GM12878 (cell line): ENCODE measurements at regions not wholly inside any gene's neighbourhood (a gene's known extent, or its start where the extent isn't known, plus 50 kb on each side); places are given as distances from the start of the nearest gene placed in this dataset.

Experiments used
- ATAC-seq: fragments of 200-7000 bp; cut with Tn5 transposase; 3 replicates; pipeline ENCODE4 v1.9.1; 2020; ENCODE audit warnings: mild to moderate bottlenecking, moderate library complexity
- BruUV-seq: library from RNA; stranded (reverse); fragments of 400-500 nt; replicated peaks from 2 replicates; lab custom pipeline; 2021; lab: Mats Ljungman, UMichigan
- CTCF ChIA-PET: fragments of 300-600 bp; sonication (Branson Sonifier 250); formaldehyde crosslinking; extraction: SDS; loops from one replicate; lab custom pipeline; 2021; ENCODE audit warnings: inconsistent platforms; lab: Yijun Ruan, JAX
- POLR2A ChIA-PET: fragments of 350-600 bp; formaldehyde crosslinking; extraction: SDS; loops from one replicate; lab custom pipeline; 2021; ENCODE audit warnings: inconsistent platforms; lab: Charles Lee
- RAD21 ChIA-PET: fragments of 300-600 bp; sonication (Branson Sonifier 250); formaldehyde crosslinking; loops from one replicate; lab custom pipeline; 2023; ENCODE audit warnings: antibody characterized with exemption; ENCODE audit not compliant: unreplicated experiment; lab: Charles Lee
- SMC1A ChIA-PET: fragments of 300-600 bp; sonication (Branson Sonifier 250); formaldehyde crosslinking; loops from one replicate; lab custom pipeline; 2023; ENCODE audit not compliant: unreplicated experiment, uncharacterized antibody; lab: Charles Lee
- DNase-seq: peaks from one replicate; pipeline ENCODE4 v3.0.0-alpha.2; 2011; ENCODE audit warnings: low read depth, low spot score
- FAIRE-seq: peaks from 3 replicates; lab custom pipeline; 2011; peaks lifted over from hg19 to GRCh38; lab: Jason Lieb, UNC
- H2AFZ ChIP-seq: 2 replicates; pipeline ENCODE4 v1.6.0; 2011; ENCODE audit warnings: low read depth, low read length, control low read depth; ENCODE audit not compliant: control insufficient read depth
- H3K27ac ChIP-seq: 2 replicates; pipeline ENCODE4 v1.5.1; 2011; ENCODE audit warnings: control low read depth; ENCODE audit not compliant: control insufficient read depth, insufficient read depth
- H3K27me3 ChIP-seq, 2 experiments: replicated peaks in 1 of 2; 2 replicates each; pipeline versions ENCODE4 v1.6.0 to v1.6.1; 2011; ENCODE audit warnings: low read length in 1 of 2; ENCODE audit not compliant: control insufficient read depth in 2 of 2, insufficient read depth in 2 of 2
- H3K36me3 ChIP-seq, 2 experiments: 2 replicates each; pipeline ENCODE4 v1.5.1; 2011; ENCODE audit warnings: low read length in 1 of 2; ENCODE audit not compliant: control insufficient read depth in 2 of 2, insufficient read depth in 2 of 2
- H3K4me1 ChIP-seq: 2 replicates; pipeline ENCODE4 v1.6.1; 2011; ENCODE audit warnings: mild to moderate bottlenecking, low read length, moderate library complexity, mixed read lengths; ENCODE audit not compliant: control insufficient read depth, insufficient read depth
- H3K4me2 ChIP-seq: 2 replicates; pipeline ENCODE4 v1.6.0; 2011; ENCODE audit warnings: control low read depth; ENCODE audit not compliant: control insufficient read depth, insufficient read depth
- H3K4me3 ChIP-seq: fragments of 200-600 bp; sonication (generic); 2 replicates; pipeline ENCODE4 v1.5.1; 2016
- H3K79me2 ChIP-seq: 2 replicates; pipeline ENCODE4 v1.6.0; 2011; ENCODE audit warnings: low read length; ENCODE audit not compliant: control insufficient read depth, insufficient read depth
- H3K9ac ChIP-seq: 2 replicates; pipeline ENCODE4 v1.8.0; 2011; ENCODE audit warnings: low read length, control low read depth, mixed read lengths; ENCODE audit not compliant: control insufficient read depth, insufficient read depth
- H3K9me3 ChIP-seq: replicated peaks from 3 replicates; pipeline ENCODE4 v1.5.1; 2011; ENCODE audit warnings: mild to moderate bottlenecking, low read length; ENCODE audit not compliant: control insufficient read depth, insufficient read depth
- H4K20me1 ChIP-seq: 2 replicates; pipeline ENCODE4 v1.6.0; 2011; ENCODE audit not compliant: control insufficient read depth, insufficient read depth
- ATF7 ChIP-seq: fragments of 450-650 bp; IDR thresholded peaks from 2 replicates; pipeline ENCODE4 v1.6.1; 2016; ENCODE audit warnings: low read depth, mild to moderate bottlenecking
- FOXK2 ChIP-seq: fragments of 450-650 bp; IDR thresholded peaks from 2 replicates; pipeline ENCODE4 v1.6.1; 2017; ENCODE audit warnings: mild to moderate bottlenecking, moderate library complexity
- USF2 ChIP-seq: IDR thresholded peaks from 2 replicates; pipeline ENCODE4 v1.6.1; 2011; ENCODE audit warnings: low read depth, low read length, improper control_type of control experiment, borderline replicate concordance
- WGBS: methylation state at CpG from one replicate; pipeline ENCODE4 v1.1.6; 2016; ENCODE audit warnings: low lambda C conversion rate; ENCODE audit not compliant: insufficient replicate concordance, insufficient coverage; ENCODE audit errors: missing lambda C conversion rate; 5-methylcytosine and 5-hydroxymethylcytosine counted together
- in situ Hi-C: fragments of 300-500 bp; cut with MboI; formaldehyde crosslinking; loops from 9 replicates; pipeline ENCODE4 v1.14.3; 2018; ENCODE audit warnings: mixed read lengths
- intact Hi-C: fragments of 100-400 bp; cut with micrococcal nuclease; formaldehyde crosslinking; loops from one replicate; pipeline ENCODE4 v1.14.2; 2022; ENCODE audit not compliant: unreplicated experiment
- TF ChIP-seq, protein P1 (sequence below): fragments of 450-650 bp; IDR thresholded peaks from 2 replicates; pipeline ENCODE4 v1.6.1; 2017; ENCODE audit warnings: mild to moderate bottlenecking
- TF ChIP-seq, protein P2 (sequence below): fragments of 450-650 bp; IDR thresholded peaks from 2 replicates; pipeline ENCODE4 v1.6.1; 2014; ENCODE audit warnings: mild to moderate bottlenecking

GRCh38 chr7:23894892-23895569 lies 185.0 kb downstream of the STK31 start:
- no peaks in the 10 kb centered on the region for H3K36me3 ChIP-seq
- SMC1A ChIA-PET: no interaction called here
- no peak overlapping the region for H3K4me3 ChIP-seq
- in situ Hi-C loops (no loop called here), intact Hi-C loops (no loop called here)
- no peak overlapping the region for H3K4me2 ChIP-seq
- TF ChIP-seq USF2 (no peak), FOXK2 (no peak), ATF7 (no peak)
- TF ChIP-seq, protein P1, sequence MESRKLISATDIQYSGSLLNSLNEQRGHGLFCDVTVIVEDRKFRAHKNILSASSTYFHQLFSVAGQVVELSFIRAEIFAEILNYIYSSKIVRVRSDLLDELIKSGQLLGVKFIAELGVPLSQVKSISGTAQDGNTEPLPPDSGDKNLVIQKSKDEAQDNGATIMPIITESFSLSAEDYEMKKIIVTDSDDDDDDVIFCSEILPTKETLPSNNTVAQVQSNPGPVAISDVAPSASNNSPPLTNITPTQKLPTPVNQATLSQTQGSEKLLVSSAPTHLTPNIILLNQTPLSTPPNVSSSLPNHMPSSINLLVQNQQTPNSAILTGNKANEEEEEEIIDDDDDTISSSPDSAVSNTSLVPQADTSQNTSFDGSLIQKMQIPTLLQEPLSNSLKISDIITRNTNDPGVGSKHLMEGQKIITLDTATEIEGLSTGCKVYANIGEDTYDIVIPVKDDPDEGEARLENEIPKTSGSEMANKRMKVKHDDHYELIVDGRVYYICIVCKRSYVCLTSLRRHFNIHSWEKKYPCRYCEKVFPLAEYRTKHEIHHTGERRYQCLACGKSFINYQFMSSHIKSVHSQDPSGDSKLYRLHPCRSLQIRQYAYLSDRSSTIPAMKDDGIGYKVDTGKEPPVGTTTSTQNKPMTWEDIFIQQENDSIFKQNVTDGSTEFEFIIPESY: no peak
- TF ChIP-seq, protein P2, sequence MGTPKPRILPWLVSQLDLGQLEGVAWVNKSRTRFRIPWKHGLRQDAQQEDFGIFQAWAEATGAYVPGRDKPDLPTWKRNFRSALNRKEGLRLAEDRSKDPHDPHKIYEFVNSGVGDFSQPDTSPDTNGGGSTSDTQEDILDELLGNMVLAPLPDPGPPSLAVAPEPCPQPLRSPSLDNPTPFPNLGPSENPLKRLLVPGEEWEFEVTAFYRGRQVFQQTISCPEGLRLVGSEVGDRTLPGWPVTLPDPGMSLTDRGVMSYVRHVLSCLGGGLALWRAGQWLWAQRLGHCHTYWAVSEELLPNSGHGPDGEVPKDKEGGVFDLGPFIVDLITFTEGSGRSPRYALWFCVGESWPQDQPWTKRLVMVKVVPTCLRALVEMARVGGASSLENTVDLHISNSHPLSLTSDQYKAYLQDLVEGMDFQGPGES: no peak
- FAIRE-seq: no peak
- WGBS: 24% methylated on average over 4 of the region's 4 CpGs
- no TSS peak for BruUV-seq
- RAD21 ChIA-PET: no interaction called here
- no peaks in the 10 kb centered on the region for H3K4me1 ChIP-seq
- no peaks in the 10 kb centered on the region for H3K79me2 ChIP-seq
- CTCF ChIA-PET: no interaction called here
- H3K9ac ChIP-seq: no peak overlapping the region
- H2AFZ ChIP-seq: no peak overlapping the region
- H3K27ac ChIP-seq: no peak overlapping the region
- no peak for DNase-seq
- POLR2A ChIA-PET: no interaction called here
- H3K9me3 ChIP-seq: no peaks in the 10 kb centered on the region
- H3K27me3 ChIP-seq: no peaks in the 10 kb centered on the region; a peak in 2 of 4 replicates
- no peak for ATAC-seq
- no peaks in the 10 kb centered on the region for H4K20me1 ChIP-seq
